PFSK-1 (cell line): ENCODE measurements at regions not wholly inside any gene's neighbourhood (a gene's known extent, or its start where the extent isn't known, plus 50 kb on each side); places are given as distances from the start of the nearest gene placed in this dataset.
A peak's percentile ranks its signal among the peaks of the same experiment; 100 is the strongest.

Experiments used
- FOXP2 ChIP-seq: optimal IDR thresholded peaks from 2 replicates; pipeline ENCODE3; 2011; ENCODE audit warnings: borderline replicate concordance, control low read depth, inconsistent platforms; ENCODE audit not compliant: insufficient read depth; ENCODE audit errors: extremely low read length, extremely low read depth
- POLR2AphosphoS5 ChIP-seq: IDR thresholded peaks from 2 replicates; pipeline ENCODE4 v1.6.1; 2012; ENCODE audit warnings: low read depth, mild to moderate bottlenecking, control low read depth, low read length, moderate library complexity
- SIN3A ChIP-seq: IDR thresholded peaks from 2 replicates; pipeline ENCODE4 v1.6.1; 2012; ENCODE audit warnings: mild to moderate bottlenecking, low read length, moderate library complexity, borderline replicate concordance; ENCODE audit not compliant: insufficient read depth
- TAF1 ChIP-seq: IDR thresholded peaks from 2 replicates; pipeline ENCODE4 v1.6.1; 2012; ENCODE audit warnings: low read length, control low read depth, borderline replicate concordance; ENCODE audit not compliant: insufficient read depth
- TF ChIP-seq, protein P1 (sequence below), 2 experiments: IDR thresholded peaks; 2 replicates each; pipeline versions ENCODE4 v1.6.1 to v1.8.0; 2011 to 2012; ENCODE audit warnings: low read depth in 2 of 2, low read length in 2 of 2, control low read depth in 1 of 2, inconsistent platforms in 1 of 2, mild to moderate bottlenecking in 1 of 2, moderate library complexity in 1 of 2; ENCODE audit not compliant: insufficient read depth in 1 of 2

DNA sequence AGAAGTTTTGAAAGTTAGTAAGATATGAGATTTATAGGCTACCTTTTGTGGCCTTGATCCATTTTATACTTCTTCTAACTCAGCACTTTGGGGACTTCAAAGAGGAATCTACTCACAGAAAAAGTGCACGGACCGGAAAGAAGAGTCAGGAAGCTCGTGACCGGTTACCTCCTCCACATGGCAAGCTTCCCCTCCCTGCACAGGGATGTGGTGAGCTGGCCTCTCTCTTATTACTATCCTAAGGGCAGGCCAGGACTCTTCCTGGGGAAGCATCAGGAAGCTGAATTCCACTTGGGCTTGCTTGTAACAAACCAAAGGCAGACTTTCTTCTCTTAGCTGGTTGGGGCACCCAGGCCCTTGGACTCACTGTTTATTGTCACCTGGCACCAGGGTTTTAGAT lies 170.8 kb upstream of the GLI3 start:
- TF ChIP-seq, protein P1, sequence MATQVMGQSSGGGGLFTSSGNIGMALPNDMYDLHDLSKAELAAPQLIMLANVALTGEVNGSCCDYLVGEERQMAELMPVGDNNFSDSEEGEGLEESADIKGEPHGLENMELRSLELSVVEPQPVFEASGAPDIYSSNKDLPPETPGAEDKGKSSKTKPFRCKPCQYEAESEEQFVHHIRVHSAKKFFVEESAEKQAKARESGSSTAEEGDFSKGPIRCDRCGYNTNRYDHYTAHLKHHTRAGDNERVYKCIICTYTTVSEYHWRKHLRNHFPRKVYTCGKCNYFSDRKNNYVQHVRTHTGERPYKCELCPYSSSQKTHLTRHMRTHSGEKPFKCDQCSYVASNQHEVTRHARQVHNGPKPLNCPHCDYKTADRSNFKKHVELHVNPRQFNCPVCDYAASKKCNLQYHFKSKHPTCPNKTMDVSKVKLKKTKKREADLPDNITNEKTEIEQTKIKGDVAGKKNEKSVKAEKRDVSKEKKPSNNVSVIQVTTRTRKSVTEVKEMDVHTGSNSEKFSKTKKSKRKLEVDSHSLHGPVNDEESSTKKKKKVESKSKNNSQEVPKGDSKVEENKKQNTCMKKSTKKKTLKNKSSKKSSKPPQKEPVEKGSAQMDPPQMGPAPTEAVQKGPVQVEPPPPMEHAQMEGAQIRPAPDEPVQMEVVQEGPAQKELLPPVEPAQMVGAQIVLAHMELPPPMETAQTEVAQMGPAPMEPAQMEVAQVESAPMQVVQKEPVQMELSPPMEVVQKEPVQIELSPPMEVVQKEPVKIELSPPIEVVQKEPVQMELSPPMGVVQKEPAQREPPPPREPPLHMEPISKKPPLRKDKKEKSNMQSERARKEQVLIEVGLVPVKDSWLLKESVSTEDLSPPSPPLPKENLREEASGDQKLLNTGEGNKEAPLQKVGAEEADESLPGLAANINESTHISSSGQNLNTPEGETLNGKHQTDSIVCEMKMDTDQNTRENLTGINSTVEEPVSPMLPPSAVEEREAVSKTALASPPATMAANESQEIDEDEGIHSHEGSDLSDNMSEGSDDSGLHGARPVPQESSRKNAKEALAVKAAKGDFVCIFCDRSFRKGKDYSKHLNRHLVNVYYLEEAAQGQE (IDR thresholded peaks at IDR 0.05; ENCODE audit: insufficient read depth in 1 of 2, low read depth in 2 of 2, low read length in 2 of 2) = peak in 1 of 2 experiments; percentile 36; a peak in 1 of 4 replicates
- TF ChIP-seq POLR2AphosphoS5 (no peak), SIN3A (0 out of 2 replicates have a peak, but pooled peaks have one; percentile 43)

DNA sequence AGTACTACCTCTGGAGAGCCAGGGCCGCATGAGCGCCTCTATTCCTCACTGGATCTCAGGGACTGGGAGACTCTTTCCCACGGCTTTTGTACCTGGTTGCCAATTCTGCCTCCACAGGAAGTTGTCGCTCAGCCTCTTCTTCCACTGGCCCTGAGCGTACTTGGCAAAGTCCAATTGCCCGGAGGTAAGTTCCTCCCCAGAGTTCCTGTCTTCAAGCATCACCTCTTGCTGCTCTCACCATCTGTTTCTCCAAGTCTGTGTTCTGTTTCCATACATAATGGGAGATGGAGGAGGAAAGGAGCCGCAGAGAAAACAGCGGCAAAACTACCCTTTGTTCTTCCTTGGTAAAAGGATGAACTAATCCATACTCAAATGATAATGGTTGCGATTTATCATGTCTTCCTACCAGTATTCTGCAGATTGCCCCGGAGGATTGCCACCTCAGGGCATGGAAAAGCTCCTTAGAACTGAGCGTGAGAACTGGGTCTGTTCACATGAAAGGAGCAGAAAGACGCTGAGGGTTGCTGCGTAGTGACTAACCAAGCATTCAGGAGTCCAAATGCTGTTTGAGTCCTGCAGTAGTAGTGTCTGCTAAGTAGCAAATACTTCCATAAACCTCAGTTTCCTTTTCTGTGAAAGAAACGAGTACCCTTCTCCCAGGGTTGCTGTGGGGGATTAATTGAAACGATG lies 170.2 kb upstream of the GLI3 start:
- TF ChIP-seq FOXP2 = no peak
- TF ChIP-seq TAF1 = no peak
- TF ChIP-seq, protein P1 (IDR thresholded peaks at IDR 0.05; ENCODE audit: insufficient read depth in 1 of 2, low read depth in 2 of 2, low read length in 2 of 2) = no peak
- TF ChIP-seq SIN3A = no peak
- no peak for TF ChIP-seq POLR2AphosphoS5

DNA sequence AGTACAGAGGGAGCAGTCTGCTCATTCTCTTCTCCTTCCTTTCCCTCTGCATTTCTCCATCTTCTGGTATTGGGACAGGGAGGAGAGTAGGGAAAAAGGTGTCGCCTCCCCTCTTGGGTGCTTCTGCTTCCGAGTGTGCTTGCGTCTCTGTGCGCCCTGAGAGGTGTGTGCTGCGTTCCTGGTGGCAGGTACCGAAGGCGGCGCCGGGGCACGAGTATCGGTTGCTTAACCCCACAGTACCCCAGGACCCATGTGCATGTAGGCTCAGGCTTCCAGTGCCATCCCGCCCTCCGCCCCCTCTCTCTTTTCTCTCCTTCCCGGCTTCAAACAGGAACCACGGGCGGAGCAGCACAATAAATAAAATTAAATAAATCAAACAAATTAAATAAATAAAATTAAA lies 169.3 kb upstream of the GLI3 start:
- TF ChIP-seq TAF1 (no peak), SIN3A (no peak), FOXP2 (no peak), POLR2AphosphoS5 (no peak)
- TF ChIP-seq, protein P1 (IDR thresholded peaks at IDR 0.05; ENCODE audit: insufficient read depth in 1 of 2, low read depth in 2 of 2, low read length in 2 of 2) = no peak

DNA sequence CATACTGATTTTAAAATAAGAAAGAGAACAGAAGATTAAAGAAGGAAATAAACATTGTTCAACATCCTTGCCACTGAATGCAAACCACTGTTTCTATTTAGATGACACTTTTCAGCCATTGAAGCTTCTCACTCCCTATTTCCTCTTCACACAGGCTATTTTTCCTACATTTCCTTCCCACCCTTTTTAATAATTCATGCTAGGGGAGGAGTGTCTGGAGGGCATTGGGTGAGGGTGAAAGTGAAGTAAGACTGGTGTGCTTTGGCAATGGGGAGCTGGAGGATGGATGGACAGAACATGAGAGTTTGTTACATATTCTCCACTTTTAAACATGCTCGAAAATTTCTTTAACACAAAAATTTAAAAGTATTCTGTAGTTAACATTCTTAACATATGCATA lies 168.8 kb upstream of the GLI3 start:
- TF ChIP-seq, protein P1 (IDR thresholded peaks at IDR 0.05; ENCODE audit: insufficient read depth in 1 of 2, low read depth in 2 of 2, low read length in 2 of 2) = no peak
- TF ChIP-seq SIN3A = no peak
- no peak for TF ChIP-seq TAF1
- no peak for TF ChIP-seq POLR2AphosphoS5
- no peak for TF ChIP-seq FOXP2

DNA sequence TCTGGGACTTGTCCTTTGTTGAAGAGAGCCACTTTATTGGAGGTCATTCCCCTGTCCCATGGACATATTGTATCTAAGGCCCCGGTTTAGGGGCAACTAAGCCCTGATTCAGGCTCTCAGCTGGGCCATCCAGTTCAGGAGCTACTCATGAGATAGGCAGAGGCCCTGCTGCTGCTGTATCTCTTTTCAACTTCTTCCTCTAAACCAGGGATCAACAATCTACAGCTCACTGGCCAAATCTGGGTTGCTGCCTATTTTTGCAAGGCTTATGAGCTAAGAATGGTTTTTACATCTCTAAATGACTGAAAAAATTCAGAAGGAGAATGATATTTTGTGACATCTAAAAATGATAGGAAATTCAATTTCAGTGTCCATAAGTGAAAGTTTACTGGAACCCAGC lies 166.8 kb upstream of the GLI3 start:
- no peak for TF ChIP-seq TAF1
- TF ChIP-seq FOXP2 = no peak
- TF ChIP-seq SIN3A = no peak
